Peyer's patch (tissue), 4 donors: ENCODE measurements at regions not wholly inside any gene's neighbourhood (a gene's known extent, or its start where the extent isn't known, plus 50 kb on each side); places are given as distances from the start of the nearest gene placed in this dataset.

Source experiments
- DNase-seq, 3 donors: peaks; one replicate each; pipeline ENCODE4 v3.0.0-alpha.2; 2017 to 2019
- H3K27ac ChIP-seq, 4 donors: fragments of 200-600 bp; sonication (generic); one replicate each; pipeline ENCODE4 v1.5.1; 2016 to 2019
- H3K27me3 ChIP-seq, 2 donors: fragments of 200-600 bp; sonication (generic); one replicate each; pipeline ENCODE4 v1.5.1; 2019
- H3K36me3 ChIP-seq, 3 donors: fragments of 200-600 bp; sonication (generic); one replicate each; pipeline ENCODE4 v1.5.1; 2016 to 2019
- H3K4me1 ChIP-seq, 4 donors: fragments of 200-600 bp; sonication (generic); one replicate each; pipeline ENCODE4 v1.5.1; 2016 to 2019
- H3K4me3 ChIP-seq, 4 donors: fragments of 200-600 bp; sonication (generic); 1 replicate in 3 of 4; 2 replicates in 1 of 4; pipeline ENCODE4 v1.5.1; 2016 to 2019; ENCODE audit warnings: mild to moderate bottlenecking in 1 of 4
- H3K9me3 ChIP-seq, 4 donors: fragments of 200-600 bp; sonication (generic); one replicate each; pipeline ENCODE4 v1.5.1; 2016 to 2019; ENCODE audit warnings: mild to moderate bottlenecking in 1 of 4
- CTCF ChIP-seq, 6 experiments: fragments of 450-650 bp in 4 of 6; fragments of 200-600 bp in 2 of 6; sonication (generic) in 1 of 6; IDR thresholded peaks; one replicate each; pipeline ENCODE4 v1.5.1; 2017 to 2019; ENCODE audit warnings: antibody characterized with exemption in 6 of 6, mild to moderate bottlenecking in 3 of 6, moderate library complexity in 1 of 6
- POLR2A ChIP-seq, 2 donors: fragments of 450-650 bp; IDR thresholded peaks; one replicate each; pipeline ENCODE4 v1.5.1; 2017; ENCODE audit warnings: antibody characterized with exemption in 2 of 2, mild to moderate bottlenecking in 2 of 2, moderate library complexity in 2 of 2

- no peak overlapping the region for H3K4me3 ChIP-seq
- no peak for DNase-seq
- H3K36me3 ChIP-seq, result no peaks in the 10 kb centered on the region
- H3K27ac ChIP-seq, result no peak overlapping the region
- H3K27me3 ChIP-seq, result no peaks in the 10 kb centered on the region
- no peaks in the 10 kb centered on the region for H3K9me3 ChIP-seq
- H3K4me1 ChIP-seq, result no peaks in the 10 kb centered on the region
- TF ChIP-seq CTCF (IDR thresholded peaks at IDR 0.05) (no peak), POLR2A (IDR thresholded peaks at IDR 0.05) (no peak)
Measured at GRCh38 chr20:54843431-54843830, 368.0 kb downstream of the DOK5 start.

GRCh38 chr20:54839224-54839623 lies 363.8 kb downstream of the DOK5 start:
- Histone ChIP-seq H3K27me3 (no peaks in the 10 kb centered on the region), H3K27ac (no peak overlapping the region), H3K4me1 (no peaks in the 10 kb centered on the region), H3K36me3 (no peaks in the 10 kb centered on the region), H3K9me3 (no peaks in the 10 kb centered on the region), H3K4me3 (no peak overlapping the region)
- DNase-seq, result no peak
- TF ChIP-seq CTCF (IDR thresholded peaks at IDR 0.05) (no peak), POLR2A (IDR thresholded peaks at IDR 0.05) (no peak)

GRCh38 chr20:54837226-54837625 lies 361.8 kb downstream of the DOK5 start:
- Histone ChIP-seq H3K27ac (no peak overlapping the region), H3K36me3 (no peaks in the 10 kb centered on the region), H3K9me3 (no peaks in the 10 kb centered on the region), H3K4me1 (no peaks in the 10 kb centered on the region), H3K27me3 (no peaks in the 10 kb centered on the region), H3K4me3 (no peak overlapping the region)
- DNase-seq, result no peak
- no peak for TF ChIP-seq CTCF (IDR thresholded peaks at IDR 0.05)
- TF ChIP-seq POLR2A (IDR thresholded peaks at IDR 0.05), result no peak

GRCh38 chr20:54822386-54822785 lies 347.0 kb downstream of the DOK5 start:
- H3K9me3 ChIP-seq, result no peaks in the 10 kb centered on the region
- TF ChIP-seq CTCF (IDR thresholded peaks at IDR 0.05), result no peak
- TF ChIP-seq POLR2A (IDR thresholded peaks at IDR 0.05), result no peak
- H3K36me3 ChIP-seq, result no peaks in the 10 kb centered on the region
- H3K27me3 ChIP-seq, result no peaks in the 10 kb centered on the region
- DNase-seq, result no peak
- H3K4me3 ChIP-seq, result no peak overlapping the region
- H3K4me1 ChIP-seq, result no peaks in the 10 kb centered on the region
- H3K27ac ChIP-seq, result no peak overlapping the region

- TF ChIP-seq POLR2A (IDR thresholded peaks at IDR 0.05), result no peak
- Histone ChIP-seq H3K4me3 (no peak overlapping the region), H3K9me3 (no peaks in the 10 kb centered on the region), H3K4me1 (no peaks in the 10 kb centered on the region), H3K27me3 (no peaks in the 10 kb centered on the region), H3K36me3 (no peaks in the 10 kb centered on the region), H3K27ac (no peak overlapping the region)
- no peak for DNase-seq
Measured at GRCh38 chr20:54820392-54820791, 345.0 kb downstream of the DOK5 start.

GRCh38 chr20:54806462-54806861 lies 331.1 kb downstream of the DOK5 start:
- Histone ChIP-seq H3K4me3 (no peak overlapping the region), H3K27ac (no peak overlapping the region), H3K4me1 (no peaks in the 10 kb centered on the region), H3K27me3 (no peaks in the 10 kb centered on the region), H3K36me3 (no peaks in the 10 kb centered on the region), H3K9me3 (no peaks in the 10 kb centered on the region)
- no peak for DNase-seq
- TF ChIP-seq POLR2A (IDR thresholded peaks at IDR 0.05) (no peak), CTCF (IDR thresholded peaks at IDR 0.05) (no peak)
